Smooth muscle cell (in vitro differentiated cells): ENCODE measurements at regions not wholly inside any gene's neighbourhood (a gene's known extent, or its start where the extent isn't known, plus 50 kb on each side); places are given as distances from the start of the nearest gene placed in this dataset.

Experiments used
- DNase-seq: peaks from one replicate; lab custom pipeline; 2025; ENCODE audit not compliant: unreplicated experiment; lab: John Stamatoyannopoulos, UW
- H2AFZ ChIP-seq: fragments of 200-600 bp; sonication (generic); 2 replicates; pipeline ENCODE4 v1.6.0; 2016; ENCODE audit warnings: antibody characterized with exemption, low read depth, mild to moderate bottlenecking
- H3F3A ChIP-seq: fragments of 200-600 bp; sonication (generic); 2 replicates; pipeline ENCODE4 v1.6.0; 2017; ENCODE audit warnings: antibody characterized with exemption, low read depth
- H3K27ac ChIP-seq: fragments of 200-600 bp; sonication (generic); 2 replicates; pipeline ENCODE4 v1.5.1; 2016; ENCODE audit warnings: low read depth, mild to moderate bottlenecking
- H3K27me3 ChIP-seq: fragments of 200-600 bp; sonication (generic); 2 replicates; pipeline ENCODE4 v1.6.1; 2016; ENCODE audit warnings: low read depth, mild to moderate bottlenecking
- H3K36me3 ChIP-seq: fragments of 200-600 bp; sonication (generic); 2 replicates; pipeline ENCODE4 v1.5.1; 2016; ENCODE audit warnings: low read depth
- H3K4me1 ChIP-seq: fragments of 200-600 bp; sonication (generic); 2 replicates; pipeline ENCODE4 v1.5.1; 2016; ENCODE audit warnings: low read depth
- H3K4me2 ChIP-seq: fragments of 200-600 bp; sonication (generic); 2 replicates; pipeline ENCODE4 v1.6.0; 2016; ENCODE audit warnings: mild to moderate bottlenecking
- H3K4me3 ChIP-seq: fragments of 200-600 bp; sonication (generic); 2 replicates; pipeline ENCODE4 v1.5.1; 2016; ENCODE audit warnings: mild to moderate bottlenecking
- H3K79me2 ChIP-seq: fragments of 200-600 bp; sonication (generic); 2 replicates; pipeline ENCODE4 v1.6.0; 2016; ENCODE audit warnings: low read depth, mild to moderate bottlenecking
- H3K9ac ChIP-seq: fragments of 200-600 bp; sonication (generic); 2 replicates; pipeline ENCODE4 v1.6.0; 2016; ENCODE audit warnings: low read depth
- H3K9me3 ChIP-seq: fragments of 200-600 bp; sonication (generic); replicated peaks from 2 replicates; pipeline ENCODE4 v1.5.1; 2016; ENCODE audit warnings: low read depth
- H4K20me1 ChIP-seq: fragments of 200-600 bp; sonication (generic); 2 replicates; pipeline ENCODE4 v1.6.0; 2016; ENCODE audit warnings: low read depth
- WGBS: methylation state at CpG from one replicate; pipeline ENCODE4 v1.1.7; 2016; ENCODE audit warnings: low lambda C conversion rate; 5-methylcytosine and 5-hydroxymethylcytosine counted together
- TF ChIP-seq, protein P1 (sequence below): fragments of 200-600 bp; sonication (generic); IDR thresholded peaks from 2 replicates; pipeline ENCODE4 v1.5.1; 2017; ENCODE audit warnings: borderline replicate concordance, mild to moderate bottlenecking, antibody characterized with exemption; ENCODE audit not compliant: insufficient read depth, poor library complexity, severe bottlenecking

DNA sequence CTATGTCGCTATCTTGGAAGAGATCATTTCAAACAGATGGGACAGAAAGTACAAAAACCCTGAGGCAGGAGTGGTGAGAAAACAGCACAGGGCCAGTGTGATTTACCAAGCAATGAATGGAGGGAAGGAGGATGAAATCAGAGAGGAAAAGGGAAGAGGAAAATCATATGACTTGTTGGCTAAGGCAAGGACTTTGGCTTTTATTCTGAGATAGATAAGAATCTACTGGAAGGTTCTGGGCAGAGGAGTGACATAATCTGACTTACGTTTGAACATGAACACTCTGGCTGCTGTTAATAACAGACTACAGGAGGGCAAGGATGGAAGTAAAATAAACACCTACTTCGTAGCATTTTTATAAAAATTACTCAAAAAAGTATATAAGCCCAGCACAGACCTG, 207.8 kb upstream of the SLC7A11 start:
- no peaks in the 10 kb centered on the region for H3F3A ChIP-seq
- H3K79me2 ChIP-seq, result no peaks in the 10 kb centered on the region
- no peak for DNase-seq
- H3K27ac ChIP-seq, result no peak overlapping the region
- H3K4me3 ChIP-seq, result no peak overlapping the region
- no peaks in the 10 kb centered on the region for H3K4me1 ChIP-seq
- no peak overlapping the region for H3K9ac ChIP-seq
- no peaks in the 10 kb centered on the region for H3K9me3 ChIP-seq
- no peaks in the 10 kb centered on the region for H4K20me1 ChIP-seq
- TF ChIP-seq, protein P1, sequence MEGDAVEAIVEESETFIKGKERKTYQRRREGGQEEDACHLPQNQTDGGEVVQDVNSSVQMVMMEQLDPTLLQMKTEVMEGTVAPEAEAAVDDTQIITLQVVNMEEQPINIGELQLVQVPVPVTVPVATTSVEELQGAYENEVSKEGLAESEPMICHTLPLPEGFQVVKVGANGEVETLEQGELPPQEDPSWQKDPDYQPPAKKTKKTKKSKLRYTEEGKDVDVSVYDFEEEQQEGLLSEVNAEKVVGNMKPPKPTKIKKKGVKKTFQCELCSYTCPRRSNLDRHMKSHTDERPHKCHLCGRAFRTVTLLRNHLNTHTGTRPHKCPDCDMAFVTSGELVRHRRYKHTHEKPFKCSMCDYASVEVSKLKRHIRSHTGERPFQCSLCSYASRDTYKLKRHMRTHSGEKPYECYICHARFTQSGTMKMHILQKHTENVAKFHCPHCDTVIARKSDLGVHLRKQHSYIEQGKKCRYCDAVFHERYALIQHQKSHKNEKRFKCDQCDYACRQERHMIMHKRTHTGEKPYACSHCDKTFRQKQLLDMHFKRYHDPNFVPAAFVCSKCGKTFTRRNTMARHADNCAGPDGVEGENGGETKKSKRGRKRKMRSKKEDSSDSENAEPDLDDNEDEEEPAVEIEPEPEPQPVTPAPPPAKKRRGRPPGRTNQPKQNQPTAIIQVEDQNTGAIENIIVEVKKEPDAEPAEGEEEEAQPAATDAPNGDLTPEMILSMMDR, result no peak
- no peaks in the 10 kb centered on the region for H3K36me3 ChIP-seq
- no peaks in the 10 kb centered on the region for H3K27me3 ChIP-seq
- no peak overlapping the region for H2AFZ ChIP-seq
- H3K4me2 ChIP-seq, result no peak overlapping the region
- WGBS, result 66% methylated on average over 3 of the region's 3 CpGs

DNA sequence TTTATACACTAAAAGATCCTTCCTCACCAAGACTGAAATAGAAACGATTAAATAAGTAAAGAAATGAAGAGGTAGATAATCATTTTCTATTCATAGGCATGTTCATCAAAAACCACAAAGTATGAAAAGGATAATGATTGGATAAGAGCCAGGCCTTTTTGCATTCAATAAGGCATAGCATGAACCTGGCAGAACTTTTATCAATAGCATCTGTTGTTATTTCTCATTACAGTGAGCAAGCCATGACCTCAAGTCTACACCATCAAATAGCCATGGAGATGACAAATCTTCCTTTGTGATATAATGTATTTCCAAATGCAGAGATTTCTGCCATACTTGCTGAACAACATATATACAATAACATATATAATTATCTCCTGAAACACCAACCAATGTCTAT, 206.0 kb upstream of the SLC7A11 start:
- no peaks in the 10 kb centered on the region for H4K20me1 ChIP-seq
- H3F3A ChIP-seq, result no peaks in the 10 kb centered on the region
- TF ChIP-seq, protein P1, result no peak
- H2AFZ ChIP-seq, result no peak overlapping the region
- no peak overlapping the region for H3K4me2 ChIP-seq
- no peaks in the 10 kb centered on the region for H3K9me3 ChIP-seq
- WGBS, result 92% methylated on average over 1 of the region's 1 CpG
- H3K9ac ChIP-seq, result no peak overlapping the region
- H3K4me1 ChIP-seq, result no peaks in the 10 kb centered on the region
- DNase-seq, result no peak
- H3K27ac ChIP-seq, result no peak overlapping the region
- H3K27me3 ChIP-seq, result no peaks in the 10 kb centered on the region
- H3K36me3 ChIP-seq, result no peaks in the 10 kb centered on the region
- H3K79me2 ChIP-seq, result no peaks in the 10 kb centered on the region
- no peak overlapping the region for H3K4me3 ChIP-seq

DNA sequence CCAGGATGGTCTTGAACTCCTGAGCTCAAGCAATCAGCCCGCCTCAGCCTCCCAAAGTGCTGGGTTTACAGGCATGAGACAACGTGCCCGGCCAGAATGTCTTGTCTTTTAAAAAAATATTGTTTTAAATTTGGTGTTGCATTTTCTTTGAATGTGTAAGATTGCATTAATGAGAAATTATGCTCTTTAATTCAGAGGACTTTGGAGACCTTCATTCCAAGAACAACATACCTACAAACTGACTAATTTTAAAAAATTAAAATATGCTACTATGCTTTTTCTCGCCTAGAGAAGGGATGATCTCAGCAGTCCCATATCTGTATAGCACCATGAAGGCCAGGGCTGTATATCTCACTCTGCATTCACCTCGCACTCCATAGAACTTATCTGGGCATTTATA, 204.3 kb upstream of the SLC7A11 start:
- WGBS, result 94% methylated on average over 5 of the region's 5 CpGs
- DNase-seq, result no peak
- no peaks in the 10 kb centered on the region for H3K4me1 ChIP-seq

DNA sequence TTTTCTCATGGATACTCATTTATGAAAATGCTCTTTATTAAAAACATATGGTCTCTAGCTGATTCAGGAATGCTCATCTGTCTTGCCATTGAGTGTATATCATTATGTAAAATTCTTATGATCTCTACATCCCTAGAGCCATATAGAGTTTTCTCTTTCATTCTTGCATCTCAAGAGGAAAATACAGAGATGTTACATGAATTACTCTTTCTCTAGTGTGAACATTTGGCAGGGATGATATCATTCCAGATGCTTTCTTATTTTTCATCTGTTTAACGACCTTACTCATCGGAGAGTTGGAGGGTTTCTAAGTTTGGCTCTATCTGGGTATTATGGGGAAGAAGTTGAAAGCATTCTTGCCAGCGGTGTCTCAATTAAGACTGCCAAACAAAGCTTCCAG, 202.9 kb upstream of the SLC7A11 start:
- WGBS, result 36% methylated on average over 3 of the region's 3 CpGs
- no peaks in the 10 kb centered on the region for H3K27me3 ChIP-seq
- DNase-seq, result no peak
- no peaks in the 10 kb centered on the region for H3K4me1 ChIP-seq
- H4K20me1 ChIP-seq, result no peaks in the 10 kb centered on the region
- no peak overlapping the region for H3K4me3 ChIP-seq
- H3K36me3 ChIP-seq, result no peaks in the 10 kb centered on the region
- H3K27ac ChIP-seq, result no peak overlapping the region
- no peaks in the 10 kb centered on the region for H3K9me3 ChIP-seq
- no peaks in the 10 kb centered on the region for H3F3A ChIP-seq
- no peaks in the 10 kb centered on the region for H3K79me2 ChIP-seq
- H3K4me2 ChIP-seq, result no peak overlapping the region
- no peak overlapping the region for H3K9ac ChIP-seq
- TF ChIP-seq, protein P1, result no peak
- H2AFZ ChIP-seq, result no peak overlapping the region

More for the DNA sequence above, 204.3 kb upstream of the SLC7A11 start:
- TF ChIP-seq, protein P1, result no peak
- Histone ChIP-seq H3K36me3 (no peaks in the 10 kb centered on the region), H4K20me1 (no peaks in the 10 kb centered on the region), H3K27ac (no peak overlapping the region), H3K9me3 (no peaks in the 10 kb centered on the region), H3K4me2 (no peak overlapping the region), H3F3A (no peaks in the 10 kb centered on the region), H2AFZ (no peak overlapping the region), H3K79me2 (no peaks in the 10 kb centered on the region), H3K4me3 (no peak overlapping the region), H3K27me3 (no peaks in the 10 kb centered on the region), H3K9ac (no peak overlapping the region)
